Activated B cell treated with CpG ODN at 0.5 μM for 24 hours (primary cell): ENCODE measurements at regions not wholly inside any gene's neighbourhood (a gene's known extent, or its start where the extent isn't known, plus 50 kb on each side); places are given as distances from the start of the nearest gene placed in this dataset.
"Not testable (repeated sequence)": the region's sequence is repeated elsewhere in the genome, so short reads cannot be mapped to it uniquely, and the experiment has no call there.

ENCODE experiments used
- ATAC-seq: fragments of 200-7000 bp; cut with Tn5 transposase; one replicate; pipeline ENCODE4 v1.10.0; 2021; ENCODE audit warnings: low read depth, mild to moderate bottlenecking, moderate library complexity
- CTCF ChIA-PET: fragments of 350-600 bp; sonication (Branson Sonifier 250); formaldehyde crosslinking; loops from one replicate; lab custom pipeline; 2021; ENCODE audit warnings: antibody characterized with exemption; lab: Charles Lee
- POLR2A ChIA-PET: fragments of 350-600 bp; sonication (Branson Sonifier 250); formaldehyde crosslinking; loops from one replicate; lab custom pipeline; 2021; ENCODE audit warnings: antibody characterized with exemption; lab: Charles Lee
- DNase-seq: peaks from one replicate; pipeline ENCODE4 v3.0.0; 2022
- H3K27ac Mint-ChIP-seq: one replicate; pipeline ENCODE4 v1.8.0; 2020; ENCODE audit warnings: mixed read lengths
- H3K27me3 Mint-ChIP-seq: one replicate; pipeline ENCODE4 v1.8.0; 2021; ENCODE audit warnings: mixed read lengths
- H3K36me3 Mint-ChIP-seq: one replicate; pipeline ENCODE4 v1.8.0; 2021; ENCODE audit warnings: low read depth, mixed read lengths
- H3K4me1 Mint-ChIP-seq: one replicate; pipeline ENCODE4 v1.8.0; 2021; ENCODE audit warnings: mixed read lengths
- H3K4me3 Mint-ChIP-seq: one replicate; pipeline ENCODE4 v1.8.0; 2020; ENCODE audit warnings: mild to moderate bottlenecking, mixed read lengths
- H3K9me3 Mint-ChIP-seq: one replicate; pipeline ENCODE4 v1.8.0; 2020; ENCODE audit warnings: mixed read lengths
- CTCF ChIP-seq: fragments of 200-600 bp; IDR thresholded peaks from one replicate; pipeline ENCODE4 v1.8.0; 2022; ENCODE audit warnings: antibody characterized with exemption, mild to moderate bottlenecking
- intact Hi-C: fragments of 100-400 bp; cut with micrococcal nuclease; formaldehyde crosslinking; loops from one replicate; pipeline ENCODE4 v1.15.1; 2024

DNA sequence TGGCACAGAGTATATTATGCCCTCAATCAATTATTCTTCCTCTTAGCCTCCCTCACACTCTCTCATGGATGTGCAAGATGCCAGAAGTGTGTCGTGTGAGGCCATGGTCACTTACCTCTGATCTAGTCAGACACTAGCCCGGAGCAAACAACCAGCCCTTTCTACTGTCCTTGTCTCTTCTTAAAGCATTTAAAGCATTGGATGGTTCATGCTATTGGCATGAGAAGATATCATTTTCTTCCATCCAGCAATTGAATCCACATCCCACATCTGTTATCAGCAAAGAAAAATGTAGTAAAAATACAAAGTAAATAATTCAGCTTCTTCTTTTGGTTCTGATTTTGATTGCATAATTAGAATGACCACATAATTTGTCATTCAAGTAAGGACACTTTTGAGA lies 267.2 kb upstream of the ACO1 start:
- no peaks in the 10 kb centered on the region for H3K27me3 Mint-ChIP-seq
- intact Hi-C loops, result no loop called here
- CTCF ChIA-PET, result no interaction called here
- TF ChIP-seq CTCF, result no peak
- peaks cover 6% of the 10 kb centered on the region for H3K9me3 Mint-ChIP-seq
- POLR2A ChIA-PET, result no interaction called here
- DNase-seq, result no peak
- ATAC-seq, result no peak
- H3K36me3 Mint-ChIP-seq, result no peaks in the 10 kb centered on the region
- H3K4me3 Mint-ChIP-seq, result no peak overlapping the region
- no peaks in the 10 kb centered on the region for H3K4me1 Mint-ChIP-seq
- H3K27ac Mint-ChIP-seq, result no peak overlapping the region

DNA sequence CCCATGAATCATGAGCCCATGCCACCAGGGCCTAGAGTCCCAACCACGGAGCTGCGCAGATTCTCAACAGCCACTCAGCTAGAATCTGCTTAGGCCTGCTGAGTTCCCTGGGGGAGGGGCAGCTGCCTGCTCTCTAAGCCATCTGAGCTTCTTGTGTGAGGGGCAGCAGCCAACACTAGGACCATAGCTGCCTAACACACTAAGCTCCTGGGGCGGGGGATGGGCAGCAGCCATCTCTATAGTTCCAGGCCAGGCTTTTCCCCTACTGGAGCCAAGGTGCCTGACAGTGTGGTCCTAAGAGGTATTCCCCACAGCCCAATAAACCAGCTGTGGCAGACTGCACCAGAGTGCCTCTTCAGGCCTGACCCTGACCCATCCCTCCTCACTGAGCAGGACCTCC lies 255.9 kb upstream of the ACO1 start:
- H3K27me3 Mint-ChIP-seq, result no peaks in the 10 kb centered on the region

DNA sequence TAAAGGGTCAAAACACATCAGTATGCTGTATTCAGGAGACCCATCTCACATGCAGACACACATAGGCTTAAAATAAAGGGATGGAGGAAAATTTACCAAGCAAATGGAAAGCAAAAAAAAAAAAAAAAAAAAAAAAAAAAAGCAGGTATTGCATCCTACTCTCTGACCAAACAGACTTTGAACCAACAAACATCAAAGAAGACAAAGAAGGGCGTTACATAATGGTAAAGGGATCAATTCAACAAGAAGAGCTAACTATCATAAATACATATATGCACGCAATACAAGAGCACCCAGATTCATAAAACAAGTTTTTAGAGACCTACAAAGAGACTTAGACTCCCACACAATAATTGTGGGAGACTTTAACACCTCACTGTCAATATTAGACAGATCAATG lies 253.7 kb upstream of the ACO1 start:
- POLR2A ChIA-PET, ATAC-seq, H3K36me3 Mint-ChIP-seq, H3K4me3 Mint-ChIP-seq, CTCF ChIA-PET, H3K9me3 Mint-ChIP-seq, intact Hi-C loops, H3K27ac Mint-ChIP-seq, H3K27me3 Mint-ChIP-seq, DNase-seq, H3K4me1 Mint-ChIP-seq: not testable (repeated sequence)

More for the DNA sequence above, 255.9 kb upstream of the ACO1 start:
- DNase-seq (no peak), ATAC-seq (no peak)
- no peak for TF ChIP-seq CTCF
- no peaks in the 10 kb centered on the region for H3K36me3 Mint-ChIP-seq
- POLR2A ChIA-PET, result no interaction called here
- H3K4me1 Mint-ChIP-seq, result no peaks in the 10 kb centered on the region
- intact Hi-C loops, result no loop called here
- no peaks in the 10 kb centered on the region for H3K9me3 Mint-ChIP-seq
- no peak overlapping the region for H3K4me3 Mint-ChIP-seq
- CTCF ChIA-PET, result no interaction called here
- H3K27ac Mint-ChIP-seq, result no peak overlapping the region

- CTCF ChIA-PET, result no interaction called here
- TF ChIP-seq CTCF, result no peak
- POLR2A ChIA-PET, result no interaction called here
- intact Hi-C loops, result no loop called here
- H3K27me3 Mint-ChIP-seq, result no peaks in the 10 kb centered on the region
- H3K36me3 Mint-ChIP-seq, result no peaks in the 10 kb centered on the region
- H3K9me3 Mint-ChIP-seq, result no peaks in the 10 kb centered on the region
- no peak overlapping the region for H3K4me3 Mint-ChIP-seq
- ATAC-seq (no peak), DNase-seq (no peak)
- no peak overlapping the region for H3K27ac Mint-ChIP-seq
- H3K4me1 Mint-ChIP-seq, result no peaks in the 10 kb centered on the region
Measured at GRCh38 chr9:32136700-32137339, 247.6 kb upstream of the ACO1 start.

GRCh38 chr9:32142074-32142473 lies 242.4 kb upstream of the ACO1 start:
- DNase-seq (no peak), ATAC-seq (no peak)
- ChIA-PET POLR2A (no interaction called here), CTCF (no interaction called here)
- no peaks in the 10 kb centered on the region for H3K4me1 Mint-ChIP-seq
- no peak overlapping the region for H3K4me3 Mint-ChIP-seq
- peaks cover 3% of the 10 kb centered on the region for H3K9me3 Mint-ChIP-seq
- no peak for TF ChIP-seq CTCF
- H3K27me3 Mint-ChIP-seq, result no peaks in the 10 kb centered on the region
- intact Hi-C loops, result no loop called here
- no peaks in the 10 kb centered on the region for H3K36me3 Mint-ChIP-seq
- no peak overlapping the region for H3K27ac Mint-ChIP-seq

DNA sequence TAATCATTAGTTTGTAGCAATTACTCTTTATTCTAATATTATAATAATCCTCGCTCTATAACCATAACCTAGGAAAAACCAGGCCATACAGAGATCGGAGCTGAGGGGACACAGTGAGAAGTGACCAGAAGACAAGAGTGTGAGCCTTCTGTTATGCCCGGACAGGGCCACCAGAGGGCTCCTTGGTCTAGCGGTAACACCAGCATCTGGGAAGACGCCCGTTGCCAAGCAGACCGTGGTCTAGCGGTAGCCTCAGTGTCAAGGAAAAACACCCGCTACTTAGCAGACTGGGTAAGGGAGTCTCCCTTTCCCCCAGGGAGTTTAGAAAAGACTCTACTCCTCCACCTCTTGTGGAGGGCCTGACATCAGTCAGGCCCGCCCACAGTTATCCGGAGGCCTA lies 235.9 kb upstream of the ACO1 start:
- H3K36me3 Mint-ChIP-seq, H3K4me1 Mint-ChIP-seq, H3K4me3 Mint-ChIP-seq, POLR2A ChIA-PET, ATAC-seq, DNase-seq, intact Hi-C loops, CTCF ChIA-PET, H3K27me3 Mint-ChIP-seq, H3K9me3 Mint-ChIP-seq, H3K27ac Mint-ChIP-seq: not testable (repeated sequence)
